ENCODE measurements at regions not wholly inside any gene's neighbourhood (a gene's known extent, or its start where the extent isn't known, plus 50 kb on each side); places are given as distances from the start of the nearest gene placed in this dataset.

DNA sequence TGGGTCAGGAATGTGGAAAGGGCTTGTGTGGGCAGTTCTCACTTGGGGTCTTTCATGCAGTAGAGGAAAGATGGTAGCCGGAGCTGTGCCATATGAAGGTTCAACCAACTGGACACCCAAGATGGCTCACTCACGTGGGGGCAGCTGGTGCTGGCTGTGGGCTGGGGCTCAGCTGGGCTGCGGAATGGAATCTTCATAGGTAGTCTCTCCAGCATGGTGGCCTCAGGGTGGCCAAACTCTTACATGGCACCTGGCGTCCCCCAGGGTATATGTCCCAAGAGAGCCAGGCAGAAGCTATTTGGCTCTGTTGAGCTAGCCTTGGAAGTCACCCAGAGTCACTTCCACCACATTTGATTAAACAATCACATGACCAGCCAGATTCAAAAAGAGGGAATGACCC, 163.1 kb upstream of the KLHL29 start:
- Histone ChIP-seq H3K27me3 (ENCODE audit: control insufficient read depth, insufficient read depth, low read length) (no peaks in the 10 kb centered on the region), H3K4me2 (ENCODE audit: extremely low read depth, insufficient read depth, low read length) (no peak overlapping the region), H3K4me1 (ENCODE audit: control insufficient read depth, extremely low read depth, insufficient read depth, low read length) (no peaks in the 10 kb centered on the region), H2AFZ (ENCODE audit: low read length) (no peak overlapping the region), H3K9ac (ENCODE audit: insufficient read depth, low read length) (no peak overlapping the region), H3K4me3 (replicated peaks in 1 of 4; ENCODE audit: control extremely low read depth in 1 of 4, insufficient read depth in 1 of 4, low read depth in 3 of 4, low read length in 4 of 4) (no peak overlapping the region), H3K36me3 (ENCODE audit: control insufficient read depth, insufficient read depth, low read length) (no peaks in the 10 kb centered on the region), H4K20me1 (ENCODE audit: control insufficient read depth, extremely low read depth, insufficient read depth, low read length) (no peaks in the 10 kb centered on the region), H3K79me2 (ENCODE audit: control insufficient read depth, insufficient read depth, low read length) (no peaks in the 10 kb centered on the region), H3K9me3 (ENCODE audit: control insufficient read depth, insufficient read depth, low read depth, low read length) (no peaks in the 10 kb centered on the region), H3K27ac (ENCODE audit: insufficient read depth, low read length) (no peak overlapping the region)
- TF ChIP-seq CTCF (conservative IDR thresholded peaks at IDR 0.05 in 1 of 2, IDR thresholded peaks at IDR 0.05 in 1 of 2; ENCODE audit: low read depth in 1 of 2, low read length in 2 of 2) (no peak), EZH2 (IDR thresholded peaks at IDR 0.05; ENCODE audit: low read length, missing control alignments) (no peak)
- no peak for DNase-seq (ENCODE audit: low read depth in 2 of 2)

- no peak overlapping the region for H3K4me2 ChIP-seq (ENCODE audit: extremely low read depth, insufficient read depth, low read length)
- H3K9me3 ChIP-seq (ENCODE audit: control insufficient read depth, insufficient read depth, low read depth, low read length) = no peaks in the 10 kb centered on the region
- H3K4me3 ChIP-seq (replicated peaks in 1 of 4; ENCODE audit: control extremely low read depth in 1 of 4, insufficient read depth in 1 of 4, low read depth in 3 of 4, low read length in 4 of 4) = no peak overlapping the region
- no peak overlapping the region for H2AFZ ChIP-seq (ENCODE audit: low read length)
- H3K27me3 ChIP-seq (ENCODE audit: control insufficient read depth, insufficient read depth, low read length) = no peaks in the 10 kb centered on the region
- no peak overlapping the region for H3K27ac ChIP-seq (ENCODE audit: insufficient read depth, low read length)
- no peak overlapping the region for H3K9ac ChIP-seq (ENCODE audit: insufficient read depth, low read length)
- no peaks in the 10 kb centered on the region for H3K79me2 ChIP-seq (ENCODE audit: control insufficient read depth, insufficient read depth, low read length)
- DNase-seq (ENCODE audit: low read depth in 2 of 2) = no peak
- TF ChIP-seq EZH2 (IDR thresholded peaks at IDR 0.05; ENCODE audit: low read length, missing control alignments) (no peak), CTCF (conservative IDR thresholded peaks at IDR 0.05 in 1 of 2, IDR thresholded peaks at IDR 0.05 in 1 of 2; ENCODE audit: low read depth in 1 of 2, low read length in 2 of 2) (no peak)
- H3K4me1 ChIP-seq (ENCODE audit: control insufficient read depth, extremely low read depth, insufficient read depth, low read length) = no peaks in the 10 kb centered on the region
- no peaks in the 10 kb centered on the region for H3K36me3 ChIP-seq (ENCODE audit: control insufficient read depth, insufficient read depth, low read length)
- no peaks in the 10 kb centered on the region for H4K20me1 ChIP-seq (ENCODE audit: control insufficient read depth, extremely low read depth, insufficient read depth, low read length)
Observed at GRCh38 chr2:23230885-23231284, 154.1 kb upstream of the KLHL29 start.

GRCh38 chr2:23231865-23232264, 153.1 kb upstream of the KLHL29 start:
- H2AFZ ChIP-seq (ENCODE audit: low read length) = no peak overlapping the region
- H4K20me1 ChIP-seq (ENCODE audit: control insufficient read depth, extremely low read depth, insufficient read depth, low read length) = no peaks in the 10 kb centered on the region
- H3K9ac ChIP-seq (ENCODE audit: insufficient read depth, low read length) = no peak overlapping the region
- no peaks in the 10 kb centered on the region for H3K36me3 ChIP-seq (ENCODE audit: control insufficient read depth, insufficient read depth, low read length)
- no peak overlapping the region for H3K27ac ChIP-seq (ENCODE audit: insufficient read depth, low read length)
- DNase-seq (ENCODE audit: low read depth in 2 of 2) = no peak
- no peak overlapping the region for H3K4me3 ChIP-seq (replicated peaks in 1 of 4; ENCODE audit: control extremely low read depth in 1 of 4, insufficient read depth in 1 of 4, low read depth in 3 of 4, low read length in 4 of 4)
- no peaks in the 10 kb centered on the region for H3K79me2 ChIP-seq (ENCODE audit: control insufficient read depth, insufficient read depth, low read length)
- H3K4me1 ChIP-seq (ENCODE audit: control insufficient read depth, extremely low read depth, insufficient read depth, low read length) = no peaks in the 10 kb centered on the region
- no peak for TF ChIP-seq EZH2 (IDR thresholded peaks at IDR 0.05; ENCODE audit: low read length, missing control alignments)
- no peak for TF ChIP-seq CTCF (conservative IDR thresholded peaks at IDR 0.05 in 1 of 2, IDR thresholded peaks at IDR 0.05 in 1 of 2; ENCODE audit: low read depth in 1 of 2, low read length in 2 of 2)
- H3K9me3 ChIP-seq (ENCODE audit: control insufficient read depth, insufficient read depth, low read depth, low read length) = no peaks in the 10 kb centered on the region
- no peak overlapping the region for H3K4me2 ChIP-seq (ENCODE audit: extremely low read depth, insufficient read depth, low read length)
- no peaks in the 10 kb centered on the region for H3K27me3 ChIP-seq (ENCODE audit: control insufficient read depth, insufficient read depth, low read length)
